Gastroesophageal sphincter (tissue), 3 donors: ENCODE measurements at regions not wholly inside any gene's neighbourhood (a gene's known extent, or its start where the extent isn't known, plus 50 kb on each side); places are given as distances from the start of the nearest gene placed in this dataset.
"Not testable (repeated sequence)": the region's sequence is repeated elsewhere in the genome, so short reads cannot be mapped to it uniquely, and the experiment has no call there.

ENCODE experiments used
- CTCF ChIP-seq, 4 experiments: fragments of 200-600 bp in 2 of 4; fragments of 450-650 bp in 2 of 4; sonication (generic) in 1 of 4; IDR thresholded peaks; one replicate each; pipeline ENCODE4 v1.5.1; 2017 to 2019; ENCODE audit warnings: antibody characterized with exemption in 4 of 4, mild to moderate bottlenecking in 2 of 4, moderate library complexity in 2 of 4
- POLR2A ChIP-seq, 2 donors: fragments of 450-650 bp; IDR thresholded peaks; one replicate each; pipeline ENCODE4 v1.6.1; 2017; ENCODE audit warnings: antibody characterized with exemption in 2 of 2, mild to moderate bottlenecking in 2 of 2, moderate library complexity in 1 of 2

- not testable (repeated sequence) for TF ChIP-seq CTCF, POLR2A (IDR thresholded peaks at IDR 0.05)
Observed at GRCh38 chr7:76780693-76781092, 153.6 kb upstream of the POMZP3 start.
